Pancreas (tissue), 10 donors: ENCODE measurements at regions not wholly inside any gene's neighbourhood (a gene's known extent, or its start where the extent isn't known, plus 50 kb on each side); places are given as distances from the start of the nearest gene placed in this dataset.
A peak's percentile ranks its signal among the peaks of the same experiment; 100 is the strongest.

Source experiments
- ATAC-seq, 4 donors: fragments of 200-7000 bp; cut with Tn5 transposase; one replicate each; pipeline versions ENCODE4 v1.8.0 to v1.9.1; 2020; ENCODE audit warnings: mild to moderate bottlenecking in 4 of 4, moderate library complexity in 4 of 4
- DNase-seq, 6 donors: peaks; one replicate each; pipeline ENCODE4 v3.0.0-alpha.2; 2020
- FAIRE-seq: peaks from 2 replicates; lab custom pipeline; 2012; peaks lifted over from hg19 to GRCh38; lab: Jason Lieb, UNC
- H3K27ac ChIP-seq, 4 donors: fragments of 200-600 bp; sonication (generic); 1 replicate in 3 of 4; 2 replicates in 1 of 4; pipeline versions ENCODE4 v1.5.0 to v1.8.0; 2020
- H3K27me3 ChIP-seq, 4 donors: fragments of 200-600 bp; one replicate each; pipeline ENCODE4 v1.8.0; 2021
- H3K36me3 ChIP-seq, 3 donors: fragments of 200-600 bp; sonication (generic) in 1 of 3; one replicate each; pipeline versions ENCODE4 v1.5.0 to v1.8.0; 2020 to 2021
- H3K4me1 ChIP-seq, 3 donors: fragments of 200-600 bp; one replicate each; pipeline ENCODE4 v1.8.0; 2021
- H3K4me3 ChIP-seq, 4 donors: fragments of 200-600 bp; sonication (generic) in 2 of 4; one replicate each; pipeline versions ENCODE4 v1.5.0 to v1.8.0; 2020 to 2021
- H3K9me3 ChIP-seq, 4 donors: fragments of 200-600 bp; one replicate each; pipeline ENCODE4 v1.8.0; 2021
- WGBS, 2 donors: extraction: QIAGEN DNeasy Blood & Tissue Kit; methylation state at CpG; one replicate each; pipeline ENCODE4 v1.1.7; 2013; 5-methylcytosine and 5-hydroxymethylcytosine counted together
- intact Hi-C, 3 donors: fragments of 100-400 bp; cut with DNase I; formaldehyde crosslinking; loops; one replicate each; pipeline versions ENCODE4 v1.11.1 to v1.14.2; 2022
- TF ChIP-seq, protein P1 (sequence below), 4 donors: fragments of 200-600 bp; sonication (generic) in 3 of 4; IDR thresholded peaks; one replicate each; pipeline versions ENCODE4 v1.5.0 to v1.8.0; 2021; ENCODE audit warnings: antibody characterized with exemption in 4 of 4
- donor health status: healthy with polysubstance abuse.
- donor health status: DM: no; HTN: no; CAD: no; lungs with moderate emphysema.
- donor health status: DM: no; HTN: no; CAD: no.
- donor health status: control.
- donor health status: control.
- donor health status: Bipolar disorder and iron deficiency.
- donor health status: DM: yes; HTN: yes; CAD: no.
- donor health status: DM: no; HTN: no; CAD: no.
- donor health status: DM: no; HTN: no; CAD: no.
- donor health status: DM: yes; HTN: yes; CAD: no.

DNA sequence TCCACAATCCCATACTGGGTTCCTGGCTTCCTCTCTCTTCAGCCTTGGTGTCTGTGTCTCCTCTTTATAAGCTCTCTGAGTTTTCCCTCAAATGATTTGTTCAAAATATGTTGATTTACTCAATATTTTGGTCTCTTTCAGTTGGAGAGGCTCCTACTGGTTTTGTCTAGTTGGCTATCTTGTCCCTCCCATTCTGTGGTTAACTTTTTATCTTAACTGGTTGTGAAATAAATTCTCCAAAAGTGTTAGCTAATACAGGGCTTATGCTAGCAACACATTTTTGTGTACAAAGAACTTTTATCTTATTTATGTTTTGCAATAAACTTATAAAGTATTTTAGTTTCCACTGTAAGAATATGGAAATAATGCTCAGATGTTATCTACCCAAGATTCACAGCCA lies 200.9 kb downstream of the AASDHPPT start:
- FAIRE-seq: no peak
- TF ChIP-seq, protein P1, sequence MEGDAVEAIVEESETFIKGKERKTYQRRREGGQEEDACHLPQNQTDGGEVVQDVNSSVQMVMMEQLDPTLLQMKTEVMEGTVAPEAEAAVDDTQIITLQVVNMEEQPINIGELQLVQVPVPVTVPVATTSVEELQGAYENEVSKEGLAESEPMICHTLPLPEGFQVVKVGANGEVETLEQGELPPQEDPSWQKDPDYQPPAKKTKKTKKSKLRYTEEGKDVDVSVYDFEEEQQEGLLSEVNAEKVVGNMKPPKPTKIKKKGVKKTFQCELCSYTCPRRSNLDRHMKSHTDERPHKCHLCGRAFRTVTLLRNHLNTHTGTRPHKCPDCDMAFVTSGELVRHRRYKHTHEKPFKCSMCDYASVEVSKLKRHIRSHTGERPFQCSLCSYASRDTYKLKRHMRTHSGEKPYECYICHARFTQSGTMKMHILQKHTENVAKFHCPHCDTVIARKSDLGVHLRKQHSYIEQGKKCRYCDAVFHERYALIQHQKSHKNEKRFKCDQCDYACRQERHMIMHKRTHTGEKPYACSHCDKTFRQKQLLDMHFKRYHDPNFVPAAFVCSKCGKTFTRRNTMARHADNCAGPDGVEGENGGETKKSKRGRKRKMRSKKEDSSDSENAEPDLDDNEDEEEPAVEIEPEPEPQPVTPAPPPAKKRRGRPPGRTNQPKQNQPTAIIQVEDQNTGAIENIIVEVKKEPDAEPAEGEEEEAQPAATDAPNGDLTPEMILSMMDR (IDR thresholded peaks at IDR 0.05): no peak
- Histone ChIP-seq H3K4me3 (no peak overlapping the region), H3K4me1 (peaks cover 0 to 3% (median 0%) of the 10 kb centered on the region in 3 donors), H3K9me3 (no peaks in the 10 kb centered on the region), H3K27me3 (no peaks in the 10 kb centered on the region), H3K36me3 (no peaks in the 10 kb centered on the region), H3K27ac (no peak overlapping the region)
- intact Hi-C loops: no loop called here
- no peak for DNase-seq
- ATAC-seq: peak in 1 of 4 donors; percentile 18

DNA sequence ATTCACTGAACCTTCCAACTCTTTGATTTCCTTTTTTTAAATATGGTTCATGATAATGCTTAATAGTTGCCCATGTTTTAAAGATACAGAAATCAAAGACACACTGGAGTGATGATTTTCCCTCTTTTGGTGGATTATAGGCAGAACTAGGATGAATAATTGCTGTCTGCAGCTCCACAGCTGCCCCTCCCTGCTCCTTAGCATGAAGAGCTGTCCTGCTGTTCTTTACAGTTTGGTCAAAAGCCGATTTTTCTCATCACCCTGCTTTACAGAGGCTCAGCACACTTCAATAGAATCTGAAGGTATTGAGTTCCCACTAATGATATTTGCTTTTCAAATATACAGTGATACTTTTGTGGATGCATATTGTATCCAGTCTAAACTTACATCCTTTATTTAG lies 202.6 kb downstream of the AASDHPPT start:
- Histone ChIP-seq H3K9me3 (no peaks in the 10 kb centered on the region), H3K4me3 (no peak overlapping the region), H3K27me3 (no peaks in the 10 kb centered on the region), H3K36me3 (no peaks in the 10 kb centered on the region), H3K27ac (no peak overlapping the region), H3K4me1 (peaks cover 0 to 3% (median 0%) of the 10 kb centered on the region in 3 donors)
- TF ChIP-seq, protein P1 (IDR thresholded peaks at IDR 0.05): no peak
- FAIRE-seq (no peak), DNase-seq (no peak), ATAC-seq (no peak)
- intact Hi-C loops: no loop called here
- WGBS, 2 donors: 55 to 57% methylated on average over 1 of the region's 1 CpG

DNA sequence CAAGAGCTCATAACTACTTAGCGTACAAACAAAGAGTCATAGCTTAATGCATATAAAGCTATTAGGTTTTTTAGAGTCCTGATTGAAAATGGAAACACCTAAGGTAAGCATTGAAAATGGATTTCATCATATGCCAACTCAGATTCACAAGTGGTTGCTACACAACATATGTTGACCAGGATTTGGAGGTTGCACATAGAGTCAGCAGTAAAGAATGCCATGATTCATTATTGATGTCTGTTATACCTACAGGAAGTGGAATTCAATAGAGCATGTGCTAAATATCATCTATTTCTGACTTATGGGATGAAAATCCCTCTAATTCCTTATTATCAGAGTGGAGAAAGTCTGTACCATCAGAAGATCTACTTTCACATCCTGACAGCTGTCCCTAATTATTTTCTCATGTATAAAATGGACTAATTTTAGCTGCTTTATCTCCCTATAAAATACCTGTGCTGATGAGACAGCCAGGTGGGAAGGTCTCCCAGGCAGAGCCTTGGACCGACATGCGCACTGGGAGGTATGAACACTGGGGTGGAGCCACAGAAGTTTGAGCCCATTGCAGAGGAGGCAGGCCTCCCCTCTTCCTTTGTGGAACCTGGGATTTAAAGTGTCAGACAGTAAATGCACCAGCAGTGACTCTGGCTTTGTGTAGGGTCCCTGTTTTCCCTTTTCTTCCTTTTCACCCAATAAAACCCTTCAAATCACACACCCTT lies 204.2 kb downstream of the AASDHPPT start:
- FAIRE-seq (no peak), ATAC-seq (no peak), DNase-seq (no peak)
- no peak overlapping the region for H3K4me3 ChIP-seq
- TF ChIP-seq, protein P1 (IDR thresholded peaks at IDR 0.05): no peak
- H3K9me3 ChIP-seq: no peaks in the 10 kb centered on the region
- no peaks in the 10 kb centered on the region for H3K27me3 ChIP-seq
- intact Hi-C loops: no loop called here
- H3K36me3 ChIP-seq: no peaks in the 10 kb centered on the region
- peaks cover 0 to 3% (median 0%) of the 10 kb centered on the region in 3 donors for H3K4me1 ChIP-seq
- no peak overlapping the region for H3K27ac ChIP-seq
- WGBS, 2 donors: 93 to 94% methylated on average over 3 of the region's 3 CpGs

DNA sequence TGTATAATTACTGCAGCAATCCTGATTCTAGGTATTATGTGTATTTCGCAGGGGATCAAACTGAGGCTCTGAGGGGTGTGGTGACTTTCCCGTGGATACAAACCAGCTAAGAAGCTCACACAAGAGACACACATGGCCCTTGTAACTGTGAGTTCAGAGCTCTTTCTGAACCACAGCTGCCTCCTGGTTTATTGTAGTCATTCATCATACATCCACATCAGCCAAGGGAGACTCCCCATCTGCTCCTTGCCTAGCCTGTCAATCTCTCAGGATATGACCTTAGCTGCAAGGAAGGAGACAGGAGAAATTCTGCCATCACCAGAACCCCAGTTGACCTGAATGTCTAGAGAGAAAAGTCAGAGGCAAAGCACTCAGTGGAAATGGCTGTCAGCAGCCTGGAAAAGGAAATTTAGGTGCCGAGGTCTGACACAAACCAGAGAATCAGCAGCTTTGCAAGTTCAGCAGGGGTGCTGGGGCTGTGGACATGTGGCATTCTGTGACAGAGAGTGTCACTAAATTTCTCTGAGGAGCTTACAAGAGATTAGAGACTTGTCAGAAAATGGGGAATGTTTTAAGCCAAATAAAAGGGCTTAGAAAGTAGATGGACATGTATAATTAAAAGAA lies 209.5 kb downstream of the AASDHPPT start:
- DNase-seq (no peak), FAIRE-seq (no peak), ATAC-seq (no peak)
- Histone ChIP-seq H3K4me3 (no peak overlapping the region), H3K36me3 (no peaks in the 10 kb centered on the region), H3K27me3 (no peaks in the 10 kb centered on the region), H3K9me3 (no peaks in the 10 kb centered on the region), H3K4me1 (no peaks in the 10 kb centered on the region), H3K27ac (no peak overlapping the region)
- TF ChIP-seq, protein P1 (IDR thresholded peaks at IDR 0.05): no peak
- intact Hi-C loops: no loop called here
- 71 to 84% methylated on average over 3 of the region's 3 CpGs for WGBS, 2 donors

DNA sequence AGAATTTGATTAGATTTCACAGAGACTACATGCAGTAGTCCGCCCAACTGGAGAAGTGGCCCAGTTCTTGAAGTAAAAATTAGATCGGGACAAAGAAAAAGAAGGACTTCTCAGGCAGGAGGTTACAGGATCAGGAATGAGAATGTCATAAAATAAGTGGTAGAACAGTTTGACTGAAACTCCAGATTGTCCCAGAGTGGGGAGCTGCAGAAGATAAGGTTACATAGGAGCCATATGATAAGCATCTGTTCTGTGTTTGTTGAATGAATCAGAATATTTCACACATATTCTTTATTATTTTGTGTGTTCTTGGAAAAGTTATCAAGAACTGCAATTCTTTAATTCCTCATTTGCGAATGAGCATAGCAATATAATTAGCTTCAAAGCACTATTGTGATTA lies 210.6 kb downstream of the AASDHPPT start:
- TF ChIP-seq, protein P1 (IDR thresholded peaks at IDR 0.05): no peak
- Histone ChIP-seq H3K36me3 (no peaks in the 10 kb centered on the region), H3K27ac (no peak overlapping the region), H3K9me3 (no peaks in the 10 kb centered on the region), H3K4me1 (no peaks in the 10 kb centered on the region), H3K27me3 (no peaks in the 10 kb centered on the region), H3K4me3 (no peak overlapping the region)
- FAIRE-seq (no peak), ATAC-seq (no peak), DNase-seq (no peak)
- intact Hi-C loops: no loop called here
- WGBS, 2 donors: 91 to 94% methylated on average over 3 of the region's 3 CpGs
